Gastroesophageal sphincter (tissue), 3 donors: ENCODE measurements at regions not wholly inside any gene's neighbourhood (a gene's known extent, or its start where the extent isn't known, plus 50 kb on each side); places are given as distances from the start of the nearest gene placed in this dataset.

Experiments
- CTCF ChIP-seq, 4 experiments: fragments of 200-600 bp in 2 of 4; fragments of 450-650 bp in 2 of 4; sonication (generic) in 1 of 4; IDR thresholded peaks; one replicate each; pipeline ENCODE4 v1.5.1; 2017 to 2019; ENCODE audit warnings: antibody characterized with exemption in 4 of 4, mild to moderate bottlenecking in 2 of 4, moderate library complexity in 2 of 4
- POLR2A ChIP-seq, 2 donors: fragments of 450-650 bp; IDR thresholded peaks; one replicate each; pipeline ENCODE4 v1.6.1; 2017; ENCODE audit warnings: antibody characterized with exemption in 2 of 2, mild to moderate bottlenecking in 2 of 2, moderate library complexity in 1 of 2

DNA sequence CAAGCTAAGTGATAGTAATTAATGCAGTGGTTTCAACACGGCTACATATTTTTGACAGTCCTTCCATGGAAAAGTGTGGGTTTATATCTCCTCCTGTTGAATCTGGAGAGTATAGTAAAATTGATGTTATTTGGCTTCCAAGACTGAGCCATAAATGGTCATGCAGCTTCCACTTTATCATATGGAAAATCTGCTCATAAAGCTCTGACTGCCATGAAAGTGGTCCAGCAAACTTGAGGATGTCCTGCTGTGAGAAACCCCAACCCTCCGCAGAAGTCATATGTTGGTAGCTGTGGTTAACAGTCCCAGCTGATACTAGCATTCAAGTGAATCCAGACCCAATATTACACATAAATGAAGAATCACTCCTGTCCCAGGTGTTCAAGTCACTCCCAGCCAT, 378.3 kb downstream of the KCTD16 start:
- TF ChIP-seq POLR2A (IDR thresholded peaks at IDR 0.05): no peak
- no peak for TF ChIP-seq CTCF (IDR thresholded peaks at IDR 0.05)
